Activated naive CD4-positive, alpha-beta T cell treated with anti-CD3 and anti-CD28 coated beads, Interleukin-2, amount 50 U/mL, for 24 hours (primary cell): ENCODE measurements at regions not wholly inside any gene's neighbourhood (a gene's known extent, or its start where the extent isn't known, plus 50 kb on each side); places are given as distances from the start of the nearest gene placed in this dataset.

ENCODE experiments used
- H3K27ac Mint-ChIP-seq: one replicate; pipeline ENCODE4 v1.8.0; 2021; ENCODE audit warnings: mild to moderate bottlenecking, mixed read lengths
- H3K27me3 Mint-ChIP-seq: one replicate; pipeline ENCODE4 v1.8.0; 2021; ENCODE audit warnings: mixed read lengths
- H3K36me3 Mint-ChIP-seq: one replicate; pipeline ENCODE4 v1.8.0; 2021; ENCODE audit warnings: mixed read lengths
- H3K4me1 Mint-ChIP-seq: one replicate; pipeline ENCODE4 v1.8.0; 2021; ENCODE audit warnings: mixed read lengths
- H3K4me3 Mint-ChIP-seq: one replicate; pipeline ENCODE4 v1.8.0; 2021; ENCODE audit warnings: mild to moderate bottlenecking, mixed read lengths
- H3K9me3 Mint-ChIP-seq: one replicate; pipeline ENCODE4 v1.8.0; 2021; ENCODE audit warnings: mixed read lengths

- Mint-ChIP-seq H3K4me1 (peaks cover 4% of the 10 kb centered on the region), H3K27me3 (peaks cover 6% of the 10 kb centered on the region), H3K9me3 (peaks cover 10% of the 10 kb centered on the region), H3K27ac (no peak overlapping the region), H3K36me3 (no peaks in the 10 kb centered on the region), H3K4me3 (no peak overlapping the region)
Measured at GRCh38 chr2:226020176-226020575, 620.7 kb downstream of the NYAP2 start.

GRCh38 chr2:226018641-226019040 is 619.1 kb downstream of the NYAP2 start:
- Mint-ChIP-seq H3K36me3 (no peaks in the 10 kb centered on the region), H3K4me1 (peaks cover 4% of the 10 kb centered on the region), H3K9me3 (peaks cover 6% of the 10 kb centered on the region), H3K27ac (no peak overlapping the region), H3K27me3 (peaks cover 1% of the 10 kb centered on the region), H3K4me3 (no peak overlapping the region)

DNA sequence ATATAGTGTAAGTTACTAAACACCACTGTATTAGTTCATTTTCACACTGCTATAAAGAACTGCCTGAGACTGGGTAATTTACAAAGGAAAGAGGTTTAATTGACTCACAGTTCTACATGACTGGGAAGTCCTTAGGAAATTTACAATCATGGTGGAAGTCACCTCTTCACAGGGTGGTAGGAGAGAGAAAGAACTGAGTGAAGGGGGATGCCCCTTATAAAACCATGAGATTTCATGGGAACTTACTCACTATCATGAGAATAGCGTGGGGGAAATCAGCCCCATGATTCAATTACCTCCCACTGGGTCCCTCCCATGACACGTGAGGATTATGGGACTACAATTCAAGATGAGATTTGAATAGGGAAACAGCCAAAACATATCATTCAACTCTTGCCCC is 618.0 kb downstream of the NYAP2 start:
- Mint-ChIP-seq H3K36me3 (no peaks in the 10 kb centered on the region), H3K4me3 (no peak overlapping the region), H3K4me1 (peaks cover 4% of the 10 kb centered on the region), H3K27ac (peak overlapping the region; percentile 27), H3K9me3 (peaks cover 6% of the 10 kb centered on the region), H3K27me3 (no peaks in the 10 kb centered on the region)

- Mint-ChIP-seq H3K27ac (peak overlapping the region; percentile 27), H3K4me1 (peaks cover 4% of the 10 kb centered on the region), H3K36me3 (no peaks in the 10 kb centered on the region), H3K4me3 (no peak overlapping the region), H3K9me3 (peaks cover 6% of the 10 kb centered on the region), H3K27me3 (no peaks in the 10 kb centered on the region)
Measured at GRCh38 chr2:226017107-226017506, 617.6 kb downstream of the NYAP2 start.

- Mint-ChIP-seq H3K36me3 (no peaks in the 10 kb centered on the region), H3K4me1 (no peaks in the 10 kb centered on the region), H3K27me3 (peaks cover 3% of the 10 kb centered on the region), H3K9me3 (peaks cover 6% of the 10 kb centered on the region), H3K4me3 (no peak overlapping the region), H3K27ac (no peak overlapping the region)
Measured at GRCh38 chr2:226011716-226012450, 612.4 kb downstream of the NYAP2 start.

GRCh38 chr2:226002438-226002837 is 602.9 kb downstream of the NYAP2 start:
- no peak overlapping the region for H3K4me3 Mint-ChIP-seq
- H3K36me3 Mint-ChIP-seq, result no peaks in the 10 kb centered on the region
- H3K27me3 Mint-ChIP-seq, result peaks cover 2% of the 10 kb centered on the region
- no peaks in the 10 kb centered on the region for H3K9me3 Mint-ChIP-seq
- no peak overlapping the region for H3K27ac Mint-ChIP-seq
- H3K4me1 Mint-ChIP-seq, result no peaks in the 10 kb centered on the region

- Mint-ChIP-seq H3K36me3 (no peaks in the 10 kb centered on the region), H3K4me1 (no peaks in the 10 kb centered on the region), H3K9me3 (no peaks in the 10 kb centered on the region), H3K27me3 (peaks cover 2% of the 10 kb centered on the region), H3K27ac (no peak overlapping the region), H3K4me3 (no peak overlapping the region)
Measured at GRCh38 chr2:226001716-226002115, 602.2 kb downstream of the NYAP2 start.

- Mint-ChIP-seq H3K4me1 (no peaks in the 10 kb centered on the region), H3K4me3 (no peak overlapping the region), H3K27me3 (peaks cover under 1% of the 10 kb centered on the region), H3K9me3 (no peaks in the 10 kb centered on the region), H3K27ac (no peak overlapping the region), H3K36me3 (no peaks in the 10 kb centered on the region)
Measured at GRCh38 chr2:225999692-226000091, 600.2 kb downstream of the NYAP2 start.

DNA sequence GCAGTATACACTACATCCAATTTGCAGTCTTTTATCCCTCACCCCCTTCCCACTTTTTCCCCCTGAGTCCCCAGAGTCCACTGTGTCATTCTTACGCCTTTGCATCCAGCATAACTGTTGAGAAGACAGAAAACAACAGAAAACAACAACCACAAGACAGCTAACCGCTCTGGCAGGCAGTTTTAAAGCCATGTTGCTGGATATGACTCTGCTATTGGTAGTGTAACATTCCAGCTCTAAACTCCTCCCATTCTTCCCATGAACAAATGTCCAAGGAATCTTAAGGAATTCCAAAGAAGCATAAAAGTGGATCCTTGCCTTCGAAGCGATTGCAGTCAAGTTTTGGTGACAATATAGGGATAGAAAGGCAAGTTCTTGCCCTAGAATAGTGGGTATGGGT is 599.1 kb downstream of the NYAP2 start:
- Mint-ChIP-seq H3K4me3 (no peak overlapping the region), H3K27me3 (no peaks in the 10 kb centered on the region), H3K9me3 (no peaks in the 10 kb centered on the region), H3K27ac (no peak overlapping the region), H3K36me3 (no peaks in the 10 kb centered on the region), H3K4me1 (no peaks in the 10 kb centered on the region)

GRCh38 chr2:225998116-225998515 is 598.6 kb downstream of the NYAP2 start:
- Mint-ChIP-seq H3K4me3 (no peak overlapping the region), H3K27me3 (no peaks in the 10 kb centered on the region), H3K9me3 (no peaks in the 10 kb centered on the region), H3K4me1 (no peaks in the 10 kb centered on the region), H3K27ac (no peak overlapping the region), H3K36me3 (no peaks in the 10 kb centered on the region)

GRCh38 chr2:225996462-225996828 is 596.9 kb downstream of the NYAP2 start:
- H3K4me1 Mint-ChIP-seq, result no peaks in the 10 kb centered on the region
- H3K9me3 Mint-ChIP-seq, result no peaks in the 10 kb centered on the region
- H3K36me3 Mint-ChIP-seq, result no peaks in the 10 kb centered on the region
- no peaks in the 10 kb centered on the region for H3K27me3 Mint-ChIP-seq
- H3K27ac Mint-ChIP-seq, result no peak overlapping the region
- no peak overlapping the region for H3K4me3 Mint-ChIP-seq

DNA sequence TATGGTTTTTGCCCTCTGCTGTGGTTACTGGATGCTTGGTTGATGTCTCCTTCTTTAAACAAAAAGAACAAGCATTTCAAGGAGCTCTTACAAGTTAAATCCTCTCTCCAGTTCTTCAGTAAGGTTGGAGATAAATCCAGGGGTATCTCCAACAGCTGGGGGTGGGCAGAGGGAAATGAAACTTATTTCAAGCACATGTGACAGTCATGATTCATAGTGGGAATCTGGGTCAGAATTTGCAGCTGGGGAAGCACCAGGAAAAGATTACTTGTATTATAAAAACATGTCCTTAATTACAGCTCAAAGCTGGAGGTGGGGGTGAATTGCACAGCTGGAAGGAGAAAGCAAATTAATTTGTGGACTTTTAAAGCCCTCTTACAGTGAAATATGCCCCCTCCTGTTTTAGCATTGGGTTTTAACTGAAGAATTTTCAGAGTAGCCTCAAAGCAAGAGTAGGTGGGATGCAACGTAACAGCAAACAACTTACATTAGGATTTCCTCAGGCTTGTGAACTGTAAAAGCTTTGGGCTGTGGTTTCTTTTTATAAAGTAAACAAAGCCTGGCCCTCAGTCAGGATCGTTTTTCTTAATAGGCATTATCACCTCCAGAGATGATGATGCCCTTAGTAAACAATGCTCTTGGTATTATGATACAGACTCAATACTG is 596.4 kb downstream of the NYAP2 start:
- Mint-ChIP-seq H3K27me3 (no peaks in the 10 kb centered on the region), H3K27ac (no peak overlapping the region), H3K4me1 (no peaks in the 10 kb centered on the region), H3K36me3 (no peaks in the 10 kb centered on the region), H3K4me3 (no peak overlapping the region), H3K9me3 (no peaks in the 10 kb centered on the region)

DNA sequence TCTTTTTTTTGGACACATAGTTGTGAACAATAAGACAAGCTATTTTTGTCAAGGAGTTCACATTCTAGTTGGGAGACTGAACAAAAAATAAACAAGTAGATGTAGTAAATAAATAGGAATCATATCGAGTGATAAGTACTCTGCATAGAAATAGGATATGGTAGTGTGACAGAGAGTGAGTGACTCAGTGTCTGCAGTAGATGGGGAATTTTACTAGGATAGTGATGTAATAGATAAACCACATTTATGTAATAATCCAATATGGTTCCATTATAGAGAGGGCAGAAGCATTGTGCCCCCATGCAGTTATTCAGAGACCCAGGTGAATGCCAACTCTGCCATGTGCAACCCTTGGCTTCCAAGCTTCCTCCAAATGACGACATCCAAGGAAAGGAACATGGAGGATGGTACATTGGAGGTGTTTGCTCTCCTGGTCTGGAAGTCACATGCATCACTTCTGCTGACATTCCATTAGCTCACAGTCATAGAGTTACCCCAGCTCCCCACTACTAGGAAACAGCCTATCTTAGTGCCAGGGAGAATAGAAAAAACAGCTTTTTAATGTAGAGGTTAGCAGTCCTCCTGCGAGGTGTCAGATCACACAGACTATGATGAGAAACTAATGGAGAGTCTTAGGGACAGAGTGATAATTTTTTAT is 595.4 kb downstream of the NYAP2 start:
- H3K27me3 Mint-ChIP-seq, result no peaks in the 10 kb centered on the region
- H3K9me3 Mint-ChIP-seq, result no peaks in the 10 kb centered on the region
- H3K27ac Mint-ChIP-seq, result no peak overlapping the region
- no peaks in the 10 kb centered on the region for H3K4me1 Mint-ChIP-seq
- no peak overlapping the region for H3K4me3 Mint-ChIP-seq
- H3K36me3 Mint-ChIP-seq, result no peaks in the 10 kb centered on the region

DNA sequence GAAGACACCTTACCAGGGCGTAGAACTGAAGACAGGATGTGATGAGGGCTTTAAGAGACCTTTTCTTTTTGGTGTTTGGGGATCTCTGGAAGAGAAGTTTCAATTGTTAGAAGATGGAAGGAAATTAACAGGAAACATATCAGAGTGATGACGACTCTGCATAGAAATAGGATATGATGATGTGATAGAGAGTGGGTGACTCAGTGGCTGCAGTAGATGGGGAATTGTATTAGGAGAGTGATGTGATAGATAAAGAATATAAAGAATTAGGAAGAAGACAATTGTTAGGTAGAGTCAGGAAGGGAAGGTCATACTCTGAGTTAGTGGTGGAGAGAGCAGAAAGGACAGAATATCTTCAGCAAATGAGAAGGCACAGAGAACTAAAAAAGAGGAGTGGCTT is 593.9 kb downstream of the NYAP2 start:
- H3K27ac Mint-ChIP-seq, result no peak overlapping the region
- H3K9me3 Mint-ChIP-seq, result no peaks in the 10 kb centered on the region
- H3K4me1 Mint-ChIP-seq, result no peaks in the 10 kb centered on the region

GRCh38 chr2:225989809-225990208 is 590.3 kb downstream of the NYAP2 start:
- Mint-ChIP-seq H3K4me3 (no peak overlapping the region), H3K4me1 (no peaks in the 10 kb centered on the region), H3K36me3 (no peaks in the 10 kb centered on the region), H3K27ac (peak overlapping the region; percentile 63), H3K27me3 (no peaks in the 10 kb centered on the region), H3K9me3 (no peaks in the 10 kb centered on the region)

More for the DNA sequence above, 593.9 kb downstream of the NYAP2 start:
- Mint-ChIP-seq H3K27me3 (no peaks in the 10 kb centered on the region), H3K4me3 (no peak overlapping the region), H3K36me3 (no peaks in the 10 kb centered on the region)

DNA sequence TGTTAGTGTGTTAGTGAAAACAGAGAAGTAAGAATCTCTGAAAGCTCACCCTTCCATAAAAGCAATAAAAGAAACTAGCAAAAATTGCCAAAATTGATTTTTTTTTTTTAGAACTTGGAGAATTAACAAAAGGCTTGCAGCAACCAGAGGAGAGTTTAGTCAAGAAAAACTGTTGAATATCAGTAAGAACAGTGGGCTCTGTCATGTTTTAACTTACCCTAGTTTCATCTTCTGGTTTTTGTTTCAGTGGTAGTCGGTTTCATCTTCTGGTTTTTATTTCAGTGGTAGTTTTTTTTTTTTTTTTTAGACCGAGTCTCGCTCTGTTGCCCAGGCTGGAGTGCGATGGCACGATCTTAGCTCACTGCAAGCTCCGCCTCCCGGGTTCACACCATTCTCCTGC is 580.9 kb downstream of the NYAP2 start:
- Mint-ChIP-seq H3K36me3 (no peaks in the 10 kb centered on the region), H3K9me3 (no peaks in the 10 kb centered on the region), H3K27me3 (peaks cover 6% of the 10 kb centered on the region), H3K27ac (no peak overlapping the region), H3K4me1 (no peaks in the 10 kb centered on the region), H3K4me3 (no peak overlapping the region)
